Stimulated activated CD8-positive, alpha-beta memory T cell treated with anti-CD3 and anti-CD28 coated beads, Interleukin-2, amount 100 ng/mL, for 48 hours (primary cell): ENCODE measurements at regions not wholly inside any gene's neighbourhood (a gene's known extent, or its start where the extent isn't known, plus 50 kb on each side); places are given as distances from the start of the nearest gene placed in this dataset.

Source experiments
- DNase-seq, 2 donors: peaks; one replicate each; pipeline ENCODE4 v3.0.0-alpha.2; 2020; ENCODE audit warnings: low read depth in 2 of 2

DNA sequence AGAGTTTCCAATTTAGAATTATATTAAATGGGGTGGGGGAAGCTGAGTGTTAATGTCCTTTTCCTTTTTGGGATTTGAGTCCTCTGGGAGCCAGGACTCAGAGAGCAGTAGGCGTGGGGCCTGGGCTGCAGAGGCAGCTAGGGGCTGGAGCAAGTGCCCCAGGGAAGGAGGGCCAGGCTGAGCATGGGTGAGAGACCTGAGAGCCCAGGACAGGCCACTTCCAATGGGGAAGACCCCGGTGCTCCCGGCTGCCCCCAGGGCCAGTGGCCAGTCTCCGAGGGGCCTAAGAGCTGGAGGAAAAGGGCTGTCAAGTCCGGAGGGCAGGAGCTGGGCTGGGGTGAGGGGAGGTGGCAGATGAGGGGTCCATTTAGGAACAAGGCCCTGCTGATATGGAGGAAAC lies 371.5 kb downstream of the ZNF536 start:
- DNase-seq: no peak

DNA sequence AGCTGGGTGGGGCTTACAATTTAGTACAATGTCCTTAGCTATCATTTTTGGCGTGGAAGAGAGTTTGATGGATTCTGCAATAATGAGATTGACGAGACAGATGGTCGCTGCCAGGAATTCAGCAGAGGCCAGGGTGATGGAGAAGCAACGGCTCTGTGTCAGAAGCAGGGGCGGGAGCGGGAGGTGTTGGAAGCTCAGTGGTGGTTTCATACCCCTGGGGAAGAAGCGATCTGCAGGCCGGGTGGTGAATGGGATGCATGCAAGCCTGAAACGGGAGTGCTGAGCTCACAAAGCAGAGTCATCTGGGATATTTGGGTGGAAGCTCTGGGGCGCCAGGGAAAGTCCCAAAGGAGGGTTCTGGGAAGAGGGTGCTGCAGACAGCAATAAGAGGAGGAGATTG lies 370.8 kb downstream of the ZNF536 start:
- no peak for DNase-seq

DNA sequence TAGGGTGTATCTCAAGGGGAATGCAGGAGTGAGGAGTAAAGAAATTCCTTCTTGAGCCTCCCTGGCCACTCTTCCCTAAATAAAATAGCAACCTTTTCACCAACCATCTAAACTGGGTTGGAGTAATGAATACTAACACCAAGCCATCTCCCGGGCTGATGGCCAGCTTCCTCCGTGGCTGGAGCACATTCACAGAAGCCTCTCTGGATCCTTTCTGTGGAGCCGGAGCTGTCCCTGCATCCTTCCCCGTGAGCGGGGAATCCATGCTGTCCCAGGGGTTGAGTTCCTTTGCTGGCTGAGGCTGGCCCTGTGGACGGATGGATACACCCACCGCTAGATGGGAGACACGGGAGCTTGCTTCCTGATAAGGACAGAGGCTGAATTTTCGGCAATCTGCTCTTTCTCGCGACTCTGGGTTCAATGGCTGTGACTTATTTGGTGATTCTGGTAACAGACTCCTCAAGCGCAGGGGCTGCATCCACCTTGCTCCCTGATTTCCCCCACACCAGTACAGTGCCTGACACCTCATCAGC lies 370.3 kb downstream of the ZNF536 start:
- no peak for DNase-seq

DNA sequence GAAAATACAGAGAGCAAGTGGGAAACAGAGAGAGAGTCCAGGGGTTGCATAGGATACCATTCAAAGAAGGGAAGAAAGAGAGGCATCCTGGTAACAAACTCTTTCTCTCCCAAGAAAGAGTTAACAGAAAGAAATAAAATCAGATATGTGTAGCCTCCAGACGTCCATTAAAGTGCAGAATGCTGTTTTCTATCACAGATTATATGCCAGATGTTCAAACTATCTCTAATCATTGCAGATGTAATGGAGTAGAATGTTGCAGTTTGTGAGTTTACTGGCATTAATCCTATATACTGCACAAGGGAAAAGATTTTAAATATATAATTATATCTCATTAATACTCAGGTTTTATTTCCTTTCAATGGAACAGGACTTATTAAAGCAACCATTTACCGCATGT lies 369.4 kb downstream of the ZNF536 start:
- no peak for DNase-seq

DNA sequence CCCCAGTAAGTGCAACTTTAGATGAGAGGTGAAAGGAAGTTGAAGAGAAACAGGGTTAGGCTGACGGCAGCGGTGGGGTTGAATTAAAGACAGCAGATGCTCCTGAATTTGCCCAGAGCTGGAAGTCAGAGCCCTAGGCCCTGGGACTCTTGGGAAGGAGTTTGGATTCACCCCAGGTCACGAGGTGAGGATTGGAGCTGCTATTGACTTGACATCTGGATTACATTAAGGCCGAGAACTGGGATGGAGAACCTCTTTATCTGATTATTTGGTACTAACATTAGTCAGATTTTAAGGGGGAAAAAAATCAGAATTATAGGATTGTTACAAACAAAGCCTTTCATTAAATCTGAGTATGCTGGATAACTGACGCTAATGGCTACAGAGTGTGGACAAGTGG lies 367.2 kb downstream of the ZNF536 start:
- no peak for DNase-seq

DNA sequence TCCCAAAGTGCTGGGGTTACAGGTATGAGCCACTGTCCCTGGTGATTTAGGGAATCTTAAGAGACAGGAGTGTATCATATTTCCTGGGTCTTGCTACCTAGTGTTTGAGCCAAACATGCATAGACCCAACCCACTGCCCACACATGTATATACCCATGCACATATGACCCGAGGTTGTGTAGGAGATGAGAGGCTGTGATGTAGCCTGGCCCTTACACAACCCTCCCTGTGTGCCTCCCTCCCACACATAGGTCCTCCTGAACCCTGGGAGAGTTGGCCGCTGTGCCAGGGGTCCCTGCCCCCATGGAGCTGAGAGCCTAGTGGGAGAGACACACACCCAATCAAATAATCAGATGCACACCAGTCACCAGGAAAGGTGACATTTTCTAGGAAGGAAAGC lies 365.9 kb downstream of the ZNF536 start:
- no peak for DNase-seq

DNA sequence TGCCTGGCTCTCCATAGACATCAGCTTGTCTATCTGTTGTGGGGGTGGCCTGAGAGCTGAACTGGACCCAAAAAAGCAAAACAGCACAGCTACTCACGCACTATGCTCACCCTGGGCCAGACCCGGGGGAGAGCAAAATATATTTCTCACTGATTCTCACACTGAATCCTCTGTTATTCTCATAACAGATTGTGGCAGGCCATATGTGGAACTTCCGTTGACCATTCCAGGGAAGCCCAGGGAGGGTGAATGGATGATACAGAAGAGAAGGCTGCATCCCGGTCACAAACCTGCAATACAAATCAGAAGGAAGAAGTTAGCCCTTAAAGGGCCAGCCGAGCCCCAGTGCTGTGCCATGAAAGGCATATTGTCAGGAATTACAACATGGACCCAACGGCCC lies 362.5 kb downstream of the ZNF536 start:
- DNase-seq: no peak

DNA sequence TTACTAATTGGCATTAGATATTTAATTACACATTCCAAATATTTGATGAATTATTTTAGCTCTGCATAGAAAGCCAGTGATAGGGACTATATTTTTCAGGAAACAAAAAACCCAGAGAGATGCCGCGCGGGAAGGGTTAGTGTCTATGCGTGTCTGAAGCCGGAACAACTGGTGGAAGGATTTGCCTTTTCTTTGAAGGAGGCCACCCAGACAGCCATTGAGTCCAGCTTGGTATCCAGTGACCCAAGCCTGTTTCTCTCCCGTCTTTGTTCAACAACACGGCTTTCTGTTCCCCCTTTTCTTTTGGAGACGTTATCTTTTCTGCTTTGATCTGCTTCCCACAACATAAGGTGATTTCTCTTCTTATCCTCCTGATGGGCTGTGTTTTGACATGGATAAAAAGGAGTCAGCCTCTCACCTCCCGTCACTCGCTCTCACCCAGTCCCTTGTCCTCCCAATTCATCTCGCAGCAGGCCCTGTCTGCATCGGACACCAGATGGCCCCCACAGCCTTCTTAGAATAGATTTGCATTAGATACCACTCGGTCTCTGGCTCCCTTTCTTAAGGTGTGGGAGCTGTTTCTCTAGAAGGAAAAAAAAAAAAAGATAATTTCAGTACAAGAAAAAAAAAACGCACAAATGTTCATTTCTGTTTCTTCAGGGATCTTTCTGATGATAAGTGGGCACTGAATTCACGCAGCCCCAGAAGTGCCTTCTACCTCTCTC lies 361.8 kb downstream of the ZNF536 start:
- DNase-seq: no peak

DNA sequence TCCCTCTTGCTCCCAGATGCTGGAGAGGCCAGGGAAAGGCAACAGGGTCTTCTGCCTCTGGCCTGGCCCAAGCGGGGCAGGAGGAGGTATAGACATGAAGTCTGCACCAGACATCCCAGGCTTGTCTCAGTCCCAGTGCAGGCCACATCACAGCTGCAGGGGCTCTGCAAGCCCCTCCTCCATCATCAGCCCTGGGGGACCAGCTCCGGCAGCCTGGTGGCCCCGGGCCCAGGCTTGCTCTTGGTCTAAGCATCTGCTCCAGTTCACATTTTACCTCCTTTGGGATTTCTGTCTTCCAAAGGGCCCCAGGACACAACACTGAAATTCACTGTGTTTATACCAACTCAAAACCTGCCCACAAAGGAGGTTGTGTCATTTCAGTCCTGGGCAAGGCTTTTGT lies 359.4 kb downstream of the ZNF536 start:
- DNase-seq: no peak

DNA sequence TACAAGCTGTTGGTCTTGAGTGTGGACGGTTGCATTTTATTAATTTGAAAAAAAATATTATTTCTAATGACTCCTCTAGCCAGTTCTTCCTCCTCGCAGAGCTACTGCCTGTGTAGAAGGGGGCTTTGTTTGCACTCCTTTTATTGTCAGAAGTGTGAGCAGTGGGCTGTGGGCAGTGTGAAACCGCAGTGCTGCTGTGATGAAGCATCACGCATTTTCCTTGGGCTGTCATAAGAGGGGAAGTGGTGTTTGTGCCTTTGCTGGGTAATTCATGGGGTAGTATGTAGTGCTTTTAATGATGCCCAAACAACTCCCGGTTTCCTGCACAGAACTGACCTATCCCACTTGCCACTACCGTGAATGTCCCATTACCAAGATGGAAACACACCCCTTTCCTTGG lies 357.3 kb downstream of the ZNF536 start:
- no peak for DNase-seq

DNA sequence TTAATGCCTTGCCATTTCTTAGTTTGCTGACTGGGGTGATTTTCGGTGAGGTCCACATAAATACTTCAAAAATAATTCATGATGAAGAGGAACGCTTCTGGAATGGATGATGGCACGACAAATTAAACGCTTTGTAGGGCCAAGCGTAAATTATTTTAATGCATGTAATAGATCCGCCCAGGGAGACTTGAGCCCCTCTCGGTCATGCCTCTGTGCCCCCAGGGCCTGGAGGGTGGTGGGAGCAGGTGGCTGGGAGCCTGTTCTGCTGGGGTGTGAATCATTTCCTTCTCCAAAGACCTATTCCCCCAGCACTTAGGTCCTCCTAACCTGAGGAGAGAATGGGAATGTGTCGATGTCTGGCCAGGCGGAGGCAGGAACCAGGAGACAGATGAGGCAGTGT lies 350.6 kb downstream of the ZNF536 start:
- no peak for DNase-seq

DNA sequence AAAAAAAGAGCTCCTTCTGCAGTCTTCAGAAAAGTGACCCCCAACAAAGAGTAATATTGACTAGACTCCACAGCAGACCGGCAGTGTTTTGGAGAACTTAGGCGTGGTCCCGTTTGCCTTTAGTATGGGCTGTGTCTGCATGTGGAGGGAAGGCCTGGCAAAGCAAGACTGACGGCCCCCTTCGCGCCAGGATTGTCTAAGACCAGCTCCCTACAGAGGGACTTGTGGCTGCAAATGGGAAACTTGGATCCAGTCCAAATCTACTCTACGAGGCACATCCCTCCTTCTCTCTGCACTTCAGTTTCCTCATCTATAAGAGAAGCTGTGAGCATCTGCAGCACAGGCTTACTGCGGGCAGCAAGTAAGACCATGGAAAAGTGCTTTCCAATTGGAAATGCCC lies 350.0 kb downstream of the ZNF536 start:
- no peak for DNase-seq

DNA sequence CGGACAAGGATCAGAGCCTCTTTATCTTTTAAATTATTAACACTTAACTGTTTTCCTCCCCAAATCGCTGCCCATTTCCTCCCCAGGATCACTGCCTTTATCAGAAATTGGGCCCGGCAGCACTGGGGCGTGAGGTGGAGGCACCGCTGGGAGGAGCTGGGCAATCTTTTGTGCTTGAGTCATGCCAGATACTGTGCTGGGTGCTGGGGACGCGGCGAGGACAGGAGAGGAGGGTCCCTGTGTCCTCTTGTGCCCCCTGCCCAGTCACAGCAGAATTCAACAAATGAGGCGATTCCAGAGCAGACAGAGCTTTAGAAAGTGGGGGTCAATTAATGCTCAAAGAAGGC lies 347.8 kb downstream of the ZNF536 start:
- DNase-seq: no peak

DNA sequence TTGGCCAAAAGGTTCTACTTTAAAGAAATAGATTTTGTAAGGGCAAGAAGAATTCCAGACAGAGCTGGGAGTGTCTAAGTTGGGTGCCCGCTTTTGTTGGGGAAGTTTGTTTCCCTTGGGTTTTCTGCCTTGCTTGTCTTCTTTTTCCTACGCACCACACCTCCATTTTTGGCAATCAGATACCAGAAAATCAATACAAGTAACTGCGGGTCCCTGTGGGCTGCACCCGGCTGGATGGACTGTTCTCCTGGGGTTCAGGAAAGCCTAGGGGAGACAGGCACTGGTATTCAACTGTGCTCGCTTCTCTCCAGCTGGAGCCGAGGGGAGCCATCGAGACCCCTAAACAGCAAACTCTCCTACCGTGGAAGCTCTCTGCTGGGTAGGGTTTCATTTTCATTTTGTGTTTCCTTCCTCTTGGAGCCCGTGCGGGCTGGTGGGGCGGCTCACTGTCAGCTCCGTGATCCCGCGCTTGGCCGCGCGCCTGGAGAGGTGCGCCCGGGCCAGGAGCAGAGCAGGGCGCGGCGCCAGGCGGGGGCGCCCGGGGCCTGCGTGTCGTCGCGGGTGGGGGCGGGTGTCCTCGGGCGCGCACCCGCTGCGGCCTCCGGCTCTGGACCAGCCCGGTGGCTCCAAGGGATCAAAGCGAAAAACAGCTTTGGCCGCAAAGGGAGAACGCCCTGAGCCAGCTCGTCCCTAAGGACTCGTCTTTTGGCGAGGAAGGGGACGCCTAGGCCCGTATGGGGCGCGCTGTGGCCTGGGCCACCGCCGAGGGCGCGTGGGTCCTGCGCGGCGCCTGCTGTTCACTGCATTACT lies 347.2 kb downstream of the ZNF536 start:
- no peak for DNase-seq

DNA sequence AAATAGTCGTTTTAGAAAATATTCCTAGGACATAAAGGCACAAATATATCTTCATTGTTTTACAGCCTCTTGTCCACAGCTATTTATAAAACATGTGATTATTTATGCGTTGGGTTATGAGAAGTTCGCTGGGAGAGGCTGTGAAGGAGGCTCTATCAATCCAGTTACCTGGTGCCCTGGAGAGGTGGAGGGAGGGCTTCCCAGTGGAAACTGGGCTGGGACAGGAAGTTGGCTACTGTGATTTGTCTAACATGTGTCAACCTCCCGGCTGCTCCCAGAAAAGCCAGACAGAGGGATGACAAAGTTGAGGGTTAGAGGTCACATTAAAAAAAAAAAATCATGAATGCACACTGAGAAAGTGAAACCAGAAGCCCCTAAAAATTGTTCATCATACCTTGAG lies 346.5 kb downstream of the ZNF536 start:
- no peak for DNase-seq

DNA sequence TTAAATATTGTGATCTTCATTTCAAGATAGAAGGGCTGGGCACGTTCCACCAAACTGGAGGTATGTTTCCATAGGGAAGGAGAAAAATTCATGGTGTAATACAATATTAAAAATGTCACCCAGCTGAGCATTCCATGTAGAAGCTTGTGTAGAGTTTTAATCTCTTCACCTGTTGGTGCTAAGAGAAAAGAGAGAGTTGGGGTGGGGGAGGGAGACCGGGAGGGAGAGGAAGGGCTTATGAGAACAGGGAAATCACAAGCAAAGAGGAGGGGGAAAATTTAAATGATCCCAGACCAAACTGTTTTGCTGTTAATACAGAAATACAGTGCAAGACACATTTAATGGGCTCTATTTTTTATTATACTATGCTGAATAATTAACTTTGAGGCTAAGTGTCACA lies 345.8 kb downstream of the ZNF536 start:
- no peak for DNase-seq

DNA sequence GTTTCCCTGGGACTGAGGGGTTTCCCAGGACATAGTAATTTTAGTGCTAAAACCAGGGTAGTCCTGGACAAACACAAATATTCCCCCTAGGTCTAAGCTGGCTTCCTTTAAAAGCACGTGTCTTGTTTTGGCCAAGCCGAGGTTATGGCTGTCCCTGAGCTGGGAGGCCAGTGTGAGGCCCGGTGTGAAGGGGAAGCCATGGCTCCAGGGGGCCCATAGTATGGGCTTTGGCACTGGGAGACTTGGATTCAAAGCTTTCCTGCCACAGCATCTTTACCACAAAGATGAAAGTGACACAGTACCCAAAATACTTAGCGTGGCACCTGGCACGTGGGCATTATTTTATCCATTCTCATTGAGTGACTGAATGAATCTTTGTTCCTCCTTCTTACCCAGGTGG lies 345.2 kb downstream of the ZNF536 start:
- DNase-seq: no peak

DNA sequence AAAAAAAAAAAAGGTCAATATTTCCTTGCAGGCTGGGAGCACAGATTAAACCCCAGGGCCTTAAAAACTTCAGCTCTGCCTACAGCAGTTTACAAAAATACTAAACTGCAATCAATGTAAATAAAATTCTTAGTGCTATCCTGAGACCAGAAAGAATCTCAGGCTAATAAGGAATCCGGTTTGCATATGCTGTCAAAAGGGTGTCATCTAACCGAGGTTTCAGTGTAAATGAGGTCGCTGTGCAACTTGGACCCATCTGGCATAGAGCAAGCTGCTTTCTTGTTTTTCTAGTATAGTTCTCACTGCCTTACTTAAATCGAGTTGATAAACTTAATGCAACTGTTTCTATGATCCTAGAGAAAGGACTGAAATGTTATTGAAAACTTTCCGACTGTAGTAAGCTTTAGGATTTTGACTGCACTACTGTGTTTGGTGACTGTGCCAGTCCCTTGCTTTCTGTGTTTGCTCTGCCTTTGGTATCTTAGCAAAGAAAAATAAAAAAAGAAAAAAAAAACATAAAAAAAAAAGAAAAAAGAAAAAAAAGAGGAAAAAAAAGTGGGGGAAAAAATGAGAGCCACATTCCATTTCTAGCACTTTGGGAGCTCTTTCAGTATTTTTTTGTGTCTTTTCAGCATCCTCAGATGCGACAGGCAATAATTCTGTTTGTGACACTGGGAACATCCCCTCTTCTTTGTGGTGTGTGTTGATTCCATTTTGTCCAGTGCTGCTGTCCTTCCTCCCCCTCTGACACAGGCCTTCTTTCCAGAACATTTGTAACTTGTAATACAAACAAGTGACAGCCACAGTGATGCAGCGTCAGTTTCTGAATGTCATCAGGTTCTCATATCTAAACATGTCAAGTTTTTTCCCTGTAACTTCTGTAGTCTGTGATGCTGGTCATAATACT lies 340.5 kb downstream of the ZNF536 start:
- no peak for DNase-seq

DNA sequence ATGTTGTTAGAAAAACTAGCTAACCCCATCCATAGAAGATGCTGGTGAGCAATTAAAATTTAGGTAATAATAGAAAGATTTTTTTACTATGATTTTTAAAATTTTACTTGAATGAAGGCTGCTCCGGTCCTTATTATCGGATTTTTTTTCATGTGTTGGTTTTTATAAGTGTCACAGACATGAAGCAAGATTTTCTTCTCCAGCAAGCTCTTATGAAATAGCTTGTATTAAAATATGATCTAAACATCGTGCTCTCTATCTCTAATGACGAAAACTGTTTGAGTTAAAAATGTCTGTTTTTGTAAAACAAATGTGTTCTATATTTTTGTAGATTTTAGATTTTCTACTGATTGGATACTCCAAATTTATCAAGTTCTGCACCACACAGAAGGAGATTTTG lies 339.6 kb downstream of the ZNF536 start:
- no peak for DNase-seq

DNA sequence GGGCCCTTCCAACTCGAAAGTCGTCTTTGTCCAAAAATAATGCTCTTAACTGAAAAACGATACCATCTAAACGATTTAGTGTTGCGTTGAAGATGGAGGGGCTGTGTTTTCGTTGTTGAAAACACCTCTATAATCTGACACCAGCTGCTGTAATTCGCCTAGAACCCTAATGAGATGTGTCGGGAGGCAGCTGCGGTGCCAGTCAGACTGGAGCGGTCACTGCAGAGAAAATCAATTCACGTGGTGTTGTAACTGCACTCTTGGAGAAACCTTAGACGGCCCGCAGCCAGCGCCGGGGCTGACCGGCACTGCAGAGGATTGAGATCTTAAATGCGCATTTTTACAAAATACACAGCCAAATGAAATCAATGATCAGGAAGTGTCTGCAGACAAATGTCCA lies 339.1 kb downstream of the ZNF536 start:
- DNase-seq: no peak

DNA sequence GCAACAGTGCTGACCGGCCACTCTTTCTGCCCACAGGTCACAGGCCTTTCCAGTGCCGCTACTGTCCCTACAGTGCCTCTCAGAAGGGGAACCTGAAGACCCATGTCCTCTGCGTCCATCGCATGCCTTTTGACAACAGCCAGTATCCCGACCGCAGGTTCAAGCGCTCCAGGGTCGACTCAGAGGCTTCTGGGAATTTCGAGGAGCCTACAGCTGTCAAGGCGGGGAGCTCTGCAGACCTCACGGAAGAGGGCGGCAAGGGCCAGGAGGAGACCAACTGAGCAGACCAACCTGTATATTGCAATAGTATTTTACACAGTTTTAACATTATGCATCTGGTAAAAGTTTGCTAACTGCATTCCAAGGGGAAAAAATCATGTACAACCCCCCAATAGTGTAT lies 338.5 kb downstream of the ZNF536 start:
- DNase-seq: no peak

DNA sequence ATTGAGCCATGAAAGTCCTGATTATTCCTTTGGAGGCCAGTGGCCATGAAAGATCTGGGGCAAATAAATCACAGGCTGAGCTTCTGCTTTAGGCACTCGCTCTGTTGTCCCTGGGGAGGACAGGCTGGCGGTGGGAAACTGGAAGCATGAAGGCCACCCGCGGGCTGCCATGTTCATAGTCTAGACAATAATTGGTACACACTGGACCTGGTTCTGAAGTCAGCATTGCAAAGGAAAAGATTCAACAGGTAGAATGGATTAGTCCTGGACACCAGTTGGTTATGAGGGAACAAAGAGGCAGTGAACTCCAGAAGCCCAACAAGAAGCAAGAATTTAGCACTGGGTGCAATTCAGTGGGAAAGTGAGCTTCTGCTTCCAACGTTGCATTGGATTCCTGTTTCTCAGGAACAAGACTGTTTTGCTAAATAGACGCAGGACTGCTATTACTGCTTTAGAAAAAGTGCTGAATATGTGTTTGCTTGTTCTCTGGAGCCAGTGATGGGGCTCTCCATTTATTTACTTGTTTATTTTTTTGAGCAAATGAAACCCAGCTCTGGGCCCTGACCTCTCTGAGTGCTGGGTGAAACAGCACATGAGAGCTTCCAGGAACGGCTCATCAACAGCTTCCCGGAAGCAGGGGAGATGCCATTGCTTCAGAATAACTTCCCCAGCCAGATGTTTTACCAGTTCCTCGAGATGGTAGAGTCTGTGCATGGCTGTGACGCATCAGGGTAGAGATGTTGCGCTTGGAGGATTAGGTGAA lies 336.4 kb downstream of the ZNF536 start:
- DNase-seq: no peak
